ENCODE measurements at regions not wholly inside any gene's neighbourhood (a gene's known extent, or its start where the extent isn't known, plus 50 kb on each side); places are given as distances from the start of the nearest gene placed in this dataset.
"Not testable (repeated sequence)": the region's sequence is repeated elsewhere in the genome, so short reads cannot be mapped to it uniquely, and the experiment has no call there.

DNA sequence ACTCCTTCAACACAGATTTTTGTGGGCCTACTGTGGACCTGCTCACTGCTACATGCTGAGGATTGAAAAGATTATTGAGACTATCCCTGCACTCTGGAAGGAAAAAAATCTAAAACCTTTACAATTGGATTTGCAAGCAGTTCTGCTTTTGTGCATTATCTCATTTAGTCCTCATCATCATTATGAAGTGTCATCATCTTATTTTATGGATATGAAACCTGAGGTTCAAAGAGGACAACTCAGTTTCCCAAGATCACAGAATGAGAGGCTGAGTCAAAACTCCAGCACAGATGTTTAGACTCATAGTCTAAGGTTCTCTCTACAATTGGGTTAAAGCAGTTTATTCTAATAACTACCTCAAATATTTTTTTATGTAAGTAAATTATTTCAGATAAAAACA lies 160.2 kb upstream of the MARCKS start:
- DNase-seq (ENCODE audit: low read depth in 2 of 2) = no peak

DNA sequence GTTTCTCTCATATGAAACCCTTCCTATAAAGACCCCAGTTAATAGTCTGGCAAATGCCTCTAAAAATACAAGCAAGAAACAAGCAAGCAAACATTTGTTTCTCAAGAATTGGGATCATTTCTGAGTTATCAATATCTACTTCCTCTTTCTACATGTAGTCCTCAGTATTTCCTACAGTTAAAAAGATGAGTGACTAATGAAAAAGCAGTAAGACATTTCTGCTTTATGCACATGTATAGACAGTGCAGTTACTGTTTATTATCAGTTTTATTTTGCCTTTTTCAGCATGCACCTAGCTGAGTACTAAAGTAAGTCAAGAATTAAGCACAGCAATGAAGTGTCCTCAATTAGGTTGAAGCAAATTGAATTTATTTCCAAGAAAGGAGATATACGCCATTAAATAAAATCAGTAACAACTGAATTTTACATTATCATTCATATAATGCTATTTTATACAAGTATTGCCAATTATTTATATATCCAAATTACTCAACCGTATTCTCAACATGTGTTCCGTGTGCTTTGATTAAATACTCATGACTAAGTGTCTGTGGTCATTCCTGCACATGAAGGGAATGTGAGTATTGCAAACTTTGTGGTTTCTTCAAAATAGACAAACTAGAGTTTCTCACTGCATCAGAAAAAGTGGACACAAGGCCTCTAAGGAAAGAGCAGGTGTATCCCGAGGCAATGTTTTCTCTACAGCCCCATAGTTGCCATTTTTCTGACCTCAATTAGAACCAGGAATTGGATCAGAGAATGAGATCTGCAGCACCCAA lies 159.3 kb upstream of the MARCKS start:
- DNase-seq (ENCODE audit: low read depth in 2 of 2) = no peak

DNA sequence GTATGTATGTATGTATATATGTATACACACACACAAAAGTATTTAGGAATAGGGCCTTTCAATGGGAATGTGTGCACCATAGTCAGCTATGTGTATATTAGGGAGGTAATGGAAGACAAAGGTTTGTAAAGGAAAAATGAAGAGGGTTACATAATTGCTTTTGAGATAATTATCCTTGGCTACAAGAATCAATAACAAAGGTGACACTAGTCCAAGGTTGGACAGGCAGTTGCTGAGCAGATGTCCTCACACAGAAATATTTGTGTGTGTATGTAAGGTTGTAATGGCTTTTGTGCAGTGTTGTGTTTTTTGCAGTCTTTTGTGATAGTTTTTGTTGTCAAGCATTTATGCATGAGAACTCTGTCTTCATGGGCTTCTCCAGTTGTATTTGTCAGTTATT lies 157.9 kb upstream of the MARCKS start:
- DNase-seq (ENCODE audit: low read depth in 2 of 2) = no peak

DNA sequence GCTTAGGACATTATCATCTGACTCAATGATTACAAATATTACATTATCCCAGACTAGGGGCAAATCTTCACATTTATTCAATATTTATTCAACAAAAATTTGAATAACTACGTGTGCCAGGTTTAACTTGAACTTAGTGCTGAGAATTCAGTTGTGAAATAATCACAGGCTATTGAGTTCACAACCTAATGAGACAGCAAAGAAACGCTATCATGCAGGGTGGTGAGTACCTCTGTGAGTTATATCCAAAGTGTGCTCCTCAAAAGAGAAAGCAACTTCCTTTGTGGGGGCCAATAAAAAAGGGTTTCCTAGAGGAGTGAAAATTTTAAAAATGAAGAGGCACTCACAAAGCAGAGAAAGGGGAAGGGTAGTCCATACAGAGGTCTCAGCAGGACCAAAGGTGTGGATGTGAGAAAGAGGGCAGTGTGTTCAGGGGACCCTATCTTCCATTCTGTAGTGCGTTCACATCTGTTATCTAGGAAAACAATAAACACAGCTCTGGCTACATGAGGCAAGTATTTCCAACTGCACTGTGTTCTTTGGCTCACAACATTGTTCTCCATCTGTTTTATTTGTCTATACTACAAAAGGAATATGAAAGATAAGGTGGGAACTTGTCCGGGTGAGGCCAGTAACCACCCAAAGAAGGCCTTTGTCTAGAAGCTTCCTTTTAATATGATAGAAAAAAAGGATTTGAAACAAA lies 155.4 kb upstream of the MARCKS start:
- DNase-seq (ENCODE audit: low read depth in 2 of 2) = no peak

DNA sequence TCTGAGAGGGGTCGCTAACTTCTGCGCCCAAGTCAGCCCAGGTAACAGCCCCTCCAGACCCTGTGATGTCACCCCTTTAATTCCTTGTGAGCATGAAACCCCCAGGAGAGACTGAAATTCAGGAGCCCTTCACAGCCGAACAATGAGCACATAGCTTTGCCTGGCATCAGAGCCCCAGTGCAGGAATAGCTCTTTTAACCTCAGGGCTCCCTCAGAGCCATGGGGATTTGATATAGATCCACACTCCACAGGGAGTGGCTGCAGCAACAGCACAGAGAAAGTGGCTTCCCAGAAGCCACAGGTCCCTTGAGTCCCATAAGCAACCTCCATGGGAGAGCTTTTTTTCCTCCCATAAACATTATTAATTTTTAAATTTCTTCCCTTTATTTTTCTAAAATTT lies 150.0 kb upstream of the MARCKS start:
- DNase-seq (ENCODE audit: low read depth in 2 of 2) = no peak

DNA sequence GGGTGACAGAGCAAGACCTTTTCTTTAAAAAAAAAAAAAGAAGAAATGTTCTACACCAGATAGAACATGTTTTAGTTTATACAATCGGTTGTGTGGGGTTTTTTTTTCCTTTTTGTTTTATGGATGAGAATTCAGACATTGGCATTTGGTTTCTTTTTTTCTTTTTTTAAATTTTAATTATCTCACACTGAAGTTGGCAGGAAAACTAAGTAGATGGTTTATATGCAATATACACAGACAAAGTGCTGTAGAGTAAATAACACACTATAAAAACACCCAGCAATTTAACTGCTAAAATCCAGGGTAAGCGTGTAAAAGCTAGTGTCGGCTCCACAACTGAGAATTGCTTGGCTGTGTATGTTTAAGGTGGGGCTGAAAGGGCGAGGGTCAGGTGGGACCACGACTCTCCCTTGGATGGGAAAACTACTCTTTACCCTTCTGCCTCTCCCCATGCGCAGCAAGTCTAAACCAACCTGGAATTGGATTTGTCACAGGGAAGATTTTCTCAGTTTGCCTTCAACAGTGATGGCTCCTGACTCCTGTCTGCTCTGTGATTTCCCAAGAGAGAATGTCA lies 147.1 kb upstream of the MARCKS start:
- no peak for DNase-seq (ENCODE audit: low read depth in 2 of 2)

DNA sequence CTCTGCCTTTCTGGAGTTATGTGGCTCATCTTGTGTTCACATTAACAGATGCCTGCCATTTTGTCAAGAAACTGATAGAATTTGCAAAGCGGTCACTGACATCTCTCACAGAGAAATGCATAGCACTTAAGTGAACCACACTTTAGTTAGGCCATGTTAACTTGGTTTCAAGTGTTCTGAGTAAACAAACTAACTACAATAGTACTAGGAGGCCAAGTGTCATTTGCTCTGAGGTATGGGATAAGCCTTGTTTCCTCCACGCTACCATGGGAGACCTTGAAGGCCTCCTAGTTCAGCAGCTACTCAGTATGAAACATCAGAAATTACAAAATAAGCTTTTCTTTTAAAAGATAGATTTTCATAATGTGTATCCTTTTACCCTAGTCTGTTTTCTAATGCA lies 143.5 kb upstream of the MARCKS start:
- no peak for DNase-seq (ENCODE audit: low read depth in 2 of 2)

DNA sequence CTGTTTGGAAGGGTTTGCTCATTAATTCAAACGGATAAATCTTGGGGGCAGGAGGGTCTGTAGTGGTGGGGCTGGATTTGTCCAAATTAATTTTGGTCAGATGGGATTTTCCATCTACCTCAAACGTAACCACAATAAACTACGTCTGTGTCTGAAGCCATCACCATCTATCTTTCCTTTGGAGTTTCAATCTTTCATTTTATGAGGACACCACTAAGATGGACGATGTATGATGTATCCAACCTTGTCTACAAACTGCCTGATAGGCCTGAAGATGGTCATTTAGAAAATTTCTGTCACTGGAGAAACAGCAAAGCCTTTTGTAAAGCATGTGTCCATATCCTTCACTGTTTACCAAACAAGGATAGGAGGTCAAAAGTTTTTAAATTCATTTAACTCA lies 138.6 kb upstream of the MARCKS start:
- no peak for DNase-seq (ENCODE audit: low read depth in 2 of 2)

DNA sequence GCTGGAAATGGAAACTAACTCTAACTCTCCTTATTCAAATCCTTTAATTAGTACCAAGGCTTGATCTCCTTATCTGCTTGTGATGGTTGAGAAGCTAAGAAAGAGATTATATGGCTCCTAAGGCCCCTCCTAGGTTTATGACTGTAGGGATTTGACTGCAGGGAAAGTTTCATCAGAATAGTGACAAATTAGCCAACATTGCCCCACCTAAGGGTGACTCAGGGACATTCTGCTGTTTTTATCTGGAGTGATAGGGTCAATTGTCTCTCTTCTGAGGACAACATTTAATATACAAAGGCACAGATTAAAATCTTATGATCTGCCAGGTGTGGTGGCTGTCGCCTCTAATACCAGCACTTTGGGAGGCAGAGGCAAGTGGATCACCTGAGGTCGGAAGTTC lies 138.1 kb upstream of the MARCKS start:
- no peak for DNase-seq (ENCODE audit: low read depth in 2 of 2)

DNA sequence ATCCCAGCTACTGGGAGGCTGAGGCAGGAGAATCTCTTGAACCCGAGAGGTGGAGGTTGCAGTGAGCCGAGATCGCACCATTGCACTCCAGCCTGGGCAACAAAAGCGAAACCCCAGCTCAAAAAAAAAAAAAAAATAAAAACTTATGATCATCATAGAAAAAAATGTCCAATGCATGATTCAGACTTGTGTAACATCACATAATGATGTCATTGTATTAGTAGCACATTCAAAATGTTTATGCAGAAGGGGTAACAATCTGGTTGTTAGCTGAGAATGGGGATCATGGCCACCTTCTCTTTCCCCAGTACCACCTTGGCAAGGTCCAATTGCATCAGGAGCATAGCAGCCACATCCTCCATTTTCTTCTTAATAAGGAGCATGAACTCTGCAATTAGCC lies 137.6 kb upstream of the MARCKS start:
- no peak for DNase-seq (ENCODE audit: low read depth in 2 of 2)

DNA sequence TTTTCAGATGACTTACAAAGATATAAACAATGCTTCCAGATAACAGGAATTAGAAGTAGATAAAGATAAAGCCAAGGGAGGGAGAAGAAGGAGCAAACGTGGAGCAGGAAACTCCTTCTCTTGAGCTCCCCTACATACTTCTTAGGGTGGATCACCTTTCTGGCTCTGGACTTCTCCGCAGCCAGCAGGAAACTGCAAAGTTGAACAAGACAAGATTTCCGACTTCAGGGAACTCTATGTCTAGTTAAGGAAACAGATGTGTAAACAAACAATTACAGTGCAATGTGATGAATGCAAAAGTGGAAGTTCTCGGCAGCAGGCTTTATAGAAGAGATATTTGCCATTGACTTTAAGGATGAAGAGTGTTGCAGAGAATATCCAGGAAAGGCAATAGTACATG lies 134.0 kb upstream of the MARCKS start:
- no peak for DNase-seq (ENCODE audit: low read depth in 2 of 2)

DNA sequence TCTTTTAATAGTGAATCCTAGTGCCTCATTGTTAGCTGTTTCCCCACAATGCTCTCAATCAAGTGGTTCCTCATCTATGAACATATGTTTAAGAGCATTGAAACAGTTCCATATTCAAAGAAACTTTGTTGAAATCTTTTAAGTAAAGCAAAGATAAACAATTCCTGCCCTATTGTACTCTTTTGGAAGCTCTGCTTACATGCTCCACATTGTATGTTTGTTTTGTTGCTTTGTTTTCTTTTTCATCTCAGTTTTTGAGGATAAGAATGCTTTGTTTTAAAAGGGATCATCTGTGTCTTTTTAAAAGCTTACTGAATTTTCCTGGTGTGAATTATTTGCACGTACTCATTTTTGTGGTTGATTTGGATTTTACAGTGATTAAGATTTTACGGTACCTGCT lies 132.2 kb upstream of the MARCKS start:
- DNase-seq (ENCODE audit: low read depth in 2 of 2) = not testable (repeated sequence)

DNA sequence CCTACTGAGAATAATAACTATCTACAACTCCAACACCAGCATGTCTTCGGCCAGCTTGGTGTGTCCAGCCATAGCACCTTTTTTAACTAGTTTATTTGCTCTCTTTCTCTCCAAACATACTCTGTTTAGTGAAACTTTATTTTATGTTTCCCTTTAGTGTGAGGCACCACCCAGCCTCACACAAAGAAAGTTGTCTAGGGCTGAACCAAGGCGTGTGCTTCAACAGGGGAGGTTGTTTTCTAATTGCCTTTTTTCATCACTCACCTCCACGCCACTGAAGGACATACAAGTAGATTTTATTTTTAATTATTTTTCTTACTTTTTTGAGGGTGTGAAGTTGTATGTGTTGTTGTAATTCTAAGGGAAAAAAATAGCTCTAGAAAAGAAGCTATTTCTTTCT lies 125.6 kb upstream of the MARCKS start:
- no peak for DNase-seq (ENCODE audit: low read depth in 2 of 2)

DNA sequence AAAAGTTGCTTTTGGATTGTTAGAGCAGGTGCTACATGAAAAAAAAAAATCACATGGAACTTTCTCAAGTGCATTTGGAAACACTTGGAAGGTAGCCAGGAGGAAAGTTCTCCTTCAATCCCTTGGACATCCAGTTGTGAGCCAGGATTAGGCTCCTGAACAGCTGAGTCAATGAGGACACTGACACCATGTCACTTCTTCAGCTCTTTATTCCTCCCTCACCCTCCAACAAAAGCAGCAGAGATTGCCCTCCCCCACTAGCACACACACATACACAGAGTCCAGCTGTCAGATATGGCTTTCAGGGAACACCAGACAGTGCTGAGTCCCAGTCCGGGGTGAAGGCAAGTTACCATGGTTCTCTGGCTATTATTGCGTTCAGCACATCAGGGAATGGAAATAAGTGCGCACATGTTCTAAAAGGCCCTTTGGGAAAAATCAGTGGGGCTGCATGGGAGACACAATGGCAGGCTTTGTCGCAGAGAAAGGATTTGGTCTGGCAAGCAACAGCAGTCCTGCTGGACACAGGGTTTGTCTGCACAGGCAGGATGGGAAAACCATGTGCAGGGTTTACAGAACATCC lies 124.7 kb upstream of the MARCKS start:
- no peak for DNase-seq (ENCODE audit: low read depth in 2 of 2)

DNA sequence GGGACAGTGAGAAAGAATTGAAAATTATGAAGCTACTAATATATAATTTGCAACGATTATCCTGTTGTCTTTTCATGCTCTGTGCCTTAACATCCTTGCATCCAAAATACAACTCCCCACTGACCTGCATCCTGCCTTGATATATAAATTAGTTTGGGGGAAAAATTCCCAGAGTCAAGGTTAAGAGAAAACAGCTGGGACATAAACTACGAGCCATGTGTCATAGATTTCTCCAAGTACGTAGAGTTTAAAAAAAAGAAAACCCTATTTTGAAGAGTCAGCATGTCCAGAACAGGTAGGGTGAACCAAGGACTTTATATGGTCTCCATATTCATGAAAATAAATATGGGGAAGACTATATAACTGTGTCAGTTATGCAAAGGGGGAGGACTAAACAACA lies 123.8 kb upstream of the MARCKS start:
- no peak for DNase-seq (ENCODE audit: low read depth in 2 of 2)

DNA sequence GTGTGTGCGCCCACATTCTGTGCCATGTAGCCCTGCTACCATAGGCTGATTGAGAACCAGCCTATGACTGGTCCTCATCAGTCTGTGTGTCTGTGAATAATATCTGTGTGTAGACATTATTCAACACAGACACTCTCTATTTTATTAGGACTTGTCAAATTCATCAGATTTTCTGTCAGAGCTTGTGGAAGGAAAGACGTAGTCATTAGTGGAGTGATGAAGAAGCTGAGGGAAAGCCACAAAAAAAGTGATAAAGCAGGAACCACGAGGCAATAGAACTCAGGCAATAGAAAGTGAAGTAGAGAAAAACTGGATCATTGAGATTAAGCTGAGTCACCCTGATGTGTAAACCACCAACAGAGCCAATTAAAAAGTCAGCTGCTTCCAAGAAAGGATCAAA lies 122.2 kb upstream of the MARCKS start:
- DNase-seq (ENCODE audit: low read depth in 2 of 2) = no peak

DNA sequence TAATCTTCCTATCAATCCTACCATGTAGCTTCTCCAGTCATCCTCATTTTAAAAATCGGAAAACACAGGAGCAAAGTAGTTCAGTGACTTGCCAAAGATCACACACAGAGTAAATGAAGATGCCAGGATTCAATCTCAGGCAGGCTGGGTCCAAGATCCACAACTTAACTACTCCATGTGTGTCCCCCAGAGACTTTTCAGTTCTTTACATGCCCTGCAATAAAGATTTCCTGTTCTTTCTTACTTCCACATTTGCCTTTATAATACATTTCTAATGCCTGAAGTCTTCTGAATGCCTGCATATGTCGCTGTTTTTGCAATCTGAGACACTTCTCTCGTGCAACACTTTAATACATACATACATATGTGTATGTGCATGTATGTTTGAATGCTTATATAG lies 121.7 kb upstream of the MARCKS start:
- DNase-seq (ENCODE audit: low read depth in 2 of 2) = no peak

DNA sequence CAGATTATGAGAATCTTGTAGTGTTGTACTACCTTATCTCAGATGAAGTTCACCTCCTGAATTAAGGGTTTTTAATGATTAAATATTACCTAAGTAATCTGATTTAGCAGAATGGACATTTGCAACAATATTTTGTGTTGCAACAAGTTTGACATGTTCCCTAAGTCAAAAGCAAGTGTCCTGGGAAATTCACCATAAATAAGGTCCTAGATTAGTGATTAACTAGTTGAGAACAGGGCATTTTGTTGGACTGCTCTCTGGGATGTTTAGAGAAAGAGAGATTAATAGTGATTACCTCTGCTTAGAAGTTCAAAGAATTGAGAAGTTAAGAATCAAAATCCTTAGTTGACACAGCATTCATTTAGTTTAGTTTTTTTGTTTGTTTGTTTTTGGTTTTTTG lies 120.2 kb upstream of the MARCKS start:
- DNase-seq (ENCODE audit: low read depth in 2 of 2) = no peak

DNA sequence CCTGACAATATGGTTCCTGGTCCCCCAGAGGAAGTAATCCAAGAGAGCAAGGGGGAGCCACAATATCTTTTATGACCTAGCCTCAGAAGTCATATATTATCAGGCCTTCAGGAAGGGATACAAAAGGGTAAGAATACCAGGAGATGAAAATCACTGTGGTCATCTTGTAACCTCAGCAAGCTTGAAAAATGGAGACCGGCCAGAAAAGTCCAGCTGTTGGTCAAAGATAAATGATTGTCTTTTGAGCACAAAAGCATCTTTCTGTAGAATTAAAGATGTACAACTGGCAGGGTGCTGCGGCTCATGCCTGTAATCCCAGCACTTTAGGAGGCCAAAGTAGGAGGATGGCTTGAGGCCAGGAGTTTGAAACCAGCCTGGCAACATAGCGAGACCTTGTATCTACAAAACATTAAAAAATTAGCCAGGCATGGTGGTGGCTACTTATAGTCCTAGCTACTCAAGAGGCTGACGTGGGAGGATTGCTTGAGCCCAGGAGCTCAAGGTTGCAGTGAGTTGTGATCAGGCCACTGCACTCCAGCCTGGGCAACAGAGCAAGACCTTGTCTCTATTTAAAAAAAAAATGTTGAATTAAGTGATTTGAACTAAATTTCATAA lies 118.0 kb upstream of the MARCKS start:
- DNase-seq (ENCODE audit: low read depth in 2 of 2) = no peak

DNA sequence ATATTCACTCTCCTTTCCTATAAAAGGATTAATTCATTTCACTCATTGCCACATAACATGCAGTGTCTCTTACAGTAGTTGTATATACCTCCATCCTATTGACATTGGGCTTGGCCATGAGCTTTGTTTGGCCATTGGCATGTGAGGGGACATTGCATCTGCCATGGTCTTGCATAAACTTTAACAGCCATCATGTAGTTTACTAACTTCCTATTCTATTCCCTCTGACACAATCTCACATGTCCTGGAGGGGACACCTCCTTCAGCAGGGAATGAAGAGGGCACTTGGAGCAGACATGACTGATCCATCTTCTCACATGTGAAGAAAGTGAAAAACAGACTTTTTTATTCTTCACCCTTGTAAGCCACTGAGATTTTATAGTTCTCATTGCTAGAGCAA lies 115.5 kb upstream of the MARCKS start:
- DNase-seq (ENCODE audit: low read depth in 2 of 2) = no peak

DNA sequence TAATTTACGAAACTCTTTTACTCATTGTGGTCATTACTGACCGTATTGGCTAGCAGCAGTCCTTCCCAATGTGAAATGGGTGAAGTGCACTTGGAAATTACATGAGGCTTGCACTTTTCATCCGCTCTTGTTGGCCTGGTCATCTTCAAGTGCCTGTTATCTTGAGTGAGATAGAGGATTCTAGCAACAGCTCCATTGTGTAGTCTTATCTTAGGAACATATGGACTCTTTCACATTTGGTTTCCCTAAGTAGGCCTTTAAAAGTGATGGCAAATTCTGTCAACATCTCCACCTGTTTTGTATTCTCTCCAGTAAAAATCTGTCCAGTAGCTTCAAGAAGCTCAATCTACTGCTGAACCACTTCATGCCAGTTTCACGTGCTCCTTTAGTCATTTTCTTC lies 114.8 kb upstream of the MARCKS start:
- no peak for DNase-seq (ENCODE audit: low read depth in 2 of 2)

DNA sequence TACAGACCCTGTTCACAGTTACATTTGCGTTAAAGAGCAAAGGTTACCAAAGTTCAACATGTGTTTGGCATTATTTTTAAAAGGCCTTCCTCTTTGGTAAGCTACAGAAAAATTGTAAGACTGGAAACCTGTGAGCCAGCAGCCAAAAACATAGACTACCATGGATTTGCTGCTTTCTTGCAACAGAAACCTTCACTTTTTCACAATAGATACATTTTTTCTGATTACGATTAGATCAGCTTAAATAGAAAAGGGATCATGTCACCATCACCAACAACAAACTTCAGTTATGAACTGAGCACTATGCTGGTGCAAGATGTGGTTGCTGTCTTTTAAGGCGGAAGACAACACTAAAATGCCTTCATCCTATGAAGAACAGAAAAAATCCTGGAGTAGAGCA lies 112.3 kb upstream of the MARCKS start:
- DNase-seq (ENCODE audit: low read depth in 2 of 2) = no peak

Data from stimulated activated CD4-positive, alpha-beta T cell treated with anti-CD3 and anti-CD28 coated beads, Interleukin-1b, Interleukin-23, amount 100 ng/mL, for 4 hours (primary cell).